ENCODE measurements at regions not wholly inside any gene's neighbourhood (a gene's known extent, or its start where the extent isn't known, plus 50 kb on each side); places are given as distances from the start of the nearest gene placed in this dataset.

- POLR2A ChIA-PET (ENCODE audit: partially characterized antibody), result no interaction called here
- Histone ChIP-seq H3K56ac (replicated peaks; ENCODE audit: insufficient read length, low read depth, low read length) (no peak overlapping the region), H2BK120ac (replicated peaks; ENCODE audit: low read depth, low read length) (no peak overlapping the region), H3K4ac (replicated peaks; ENCODE audit: insufficient read length, low read depth, low read length) (no peak overlapping the region), H3K27ac (ENCODE audit: low read depth, low read length) (no peak overlapping the region), H4K8ac (ENCODE audit: extremely low read depth, insufficient read depth, low read length) (no peak overlapping the region), H3K4me1 (replicated peaks in 1 of 4; ENCODE audit: control insufficient read depth in 3 of 4, insufficient read depth in 4 of 4, low read length in 3 of 4) (no peaks in the 10 kb centered on the region), H3K36me3 (ENCODE audit: control insufficient read depth in 2 of 4, insufficient read depth in 4 of 4, low read length in 3 of 4) (no peaks in the 10 kb centered on the region), H3K4me2 (ENCODE audit: insufficient read depth in 1 of 2, low read depth in 2 of 2, low read length in 2 of 2) (no peak overlapping the region), H4K5ac (ENCODE audit: insufficient read length, low read depth, low read length) (no peak overlapping the region), H3K79me1 (ENCODE audit: low read depth, low read length) (no peaks in the 10 kb centered on the region), H3K14ac (ENCODE audit: insufficient read length) (no peak overlapping the region), H4K91ac (replicated peaks; ENCODE audit: insufficient read length, low read length) (no peak overlapping the region), H3K23ac (ENCODE audit: insufficient read length) (no peak overlapping the region), H2AK5ac (ENCODE audit: low read depth, low read length) (no peak overlapping the region), H2BK5ac (ENCODE audit: low read depth, low read length) (no peak overlapping the region), H3K18ac (ENCODE audit: extremely low read depth, low read length) (no peak overlapping the region), H3K79me2 (ENCODE audit: control insufficient read depth in 1 of 2, insufficient read depth in 2 of 2, low read length in 2 of 2) (no peaks in the 10 kb centered on the region), H3K4me3 (ENCODE audit: extremely low read depth in 1 of 4, insufficient read depth in 2 of 4, low read depth in 3 of 4, low read length in 4 of 4) (no peak overlapping the region), H2BK12ac (ENCODE audit: low read depth, low read length) (no peak overlapping the region), H4K20me1 (replicated peaks in 1 of 2; ENCODE audit: control insufficient read depth in 1 of 2, insufficient read depth in 2 of 2, low read length in 2 of 2) (no peaks in the 10 kb centered on the region), H3K9ac (replicated peaks in 1 of 4; ENCODE audit: extremely low read depth in 1 of 4, low read depth in 3 of 4, low read length in 3 of 4) (no peak overlapping the region), H3K9me3 (ENCODE audit: insufficient read depth in 2 of 2, low read depth in 1 of 2, low read length in 1 of 2) (no peaks in the 10 kb centered on the region), H2AFZ (ENCODE audit: low read length) (no peak overlapping the region; the same call in 1 of the 2 replicates), H3K23me2 (ENCODE audit: low read depth, low read length) (no peaks in the 10 kb centered on the region; the same call in 1 of the 2 replicates), H3K27me3 (replicated peaks in 1 of 4; ENCODE audit: control insufficient read depth in 3 of 4, extremely low read depth in 1 of 4, insufficient read depth in 3 of 4, low read length in 3 of 4) (no peaks in the 10 kb centered on the region), H2BK15ac (ENCODE audit: low read length) (no peak overlapping the region), H2BK20ac (ENCODE audit: low read length) (no peak overlapping the region)
- 90% methylated on average over 6 of the region's 6 CpGs; no CpG with 5 or more reads in 1 of the 2 experiments for WGBS, 2 experiments (ENCODE audit: extremely low coverage in 1 of 2, insufficient coverage in 1 of 2, insufficient read length in 1 of 2, insufficient replicate concordance in 2 of 2, low coverage in 1 of 2, low lambda C conversion rate in 2 of 2, missing lambda C conversion rate in 1 of 2)
- FAIRE-seq, result no peak
- CTCF ChIA-PET (ENCODE audit: partially characterized antibody), result interaction anchor here (1.3 to 1.5 kb wide), 3 partner anchors 9 to 231 kb away, joined by 3 to 4 read pairs (median 3); no protein-coding TSS in a partner anchor
- DNase-seq (ENCODE audit: low read depth in 1 of 2, low spot score in 2 of 2), result no peak
- no peak for TF ChIP-seq ASH2L (IDR thresholded peaks at IDR 0.05; ENCODE audit: low read length)
- TF ChIP-seq CTBP2 (IDR thresholded peaks at IDR 0.05; ENCODE audit: borderline replicate concordance, insufficient read depth, insufficient read length, low read length), result no peak
- TF ChIP-seq E2F6 (IDR thresholded peaks at IDR 0.05), result no peak
- TF ChIP-seq EGR1 (IDR thresholded peaks at IDR 0.05; ENCODE audit: borderline replicate concordance, low read depth, low read length), result no peak
- no peak for TF ChIP-seq KDM1A (IDR thresholded peaks at IDR 0.05; ENCODE audit: borderline replicate concordance, low read length)
- TF ChIP-seq ATF2 (IDR thresholded peaks at IDR 0.05; ENCODE audit: low read length), result no peak
- TF ChIP-seq, protein P1, sequence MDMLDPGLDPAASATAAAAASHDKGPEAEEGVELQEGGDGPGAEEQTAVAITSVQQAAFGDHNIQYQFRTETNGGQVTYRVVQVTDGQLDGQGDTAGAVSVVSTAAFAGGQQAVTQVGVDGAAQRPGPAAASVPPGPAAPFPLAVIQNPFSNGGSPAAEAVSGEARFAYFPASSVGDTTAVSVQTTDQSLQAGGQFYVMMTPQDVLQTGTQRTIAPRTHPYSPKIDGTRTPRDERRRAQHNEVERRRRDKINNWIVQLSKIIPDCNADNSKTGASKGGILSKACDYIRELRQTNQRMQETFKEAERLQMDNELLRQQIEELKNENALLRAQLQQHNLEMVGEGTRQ (IDR thresholded peaks at IDR 0.05; ENCODE audit: low read length), result no peak
- no peak for TF ChIP-seq KDM4A (IDR thresholded peaks at IDR 0.05; ENCODE audit: low read depth, low read length, severe bottlenecking)
- no peak for TF ChIP-seq RNF2 (IDR thresholded peaks at IDR 0.05; ENCODE audit: borderline replicate concordance, low read depth, low read length, missing control alignments, poor library complexity, severe bottlenecking)
- TF ChIP-seq YY1 (IDR thresholded peaks at IDR 0.05; ENCODE audit: low read depth, low read length), result no peak
Measured at GRCh38 chr5:61974680-61975079, 331.3 kb upstream of the KIF2A start.
